ENCODE measurements at regions not wholly inside any gene's neighbourhood (a gene's known extent, or its start where the extent isn't known, plus 50 kb on each side); places are given as distances from the start of the nearest gene placed in this dataset.

GRCh38 chr2:207225773-207226172 lies 60.0 kb upstream of the KLF7 start:
- TF ChIP-seq CTCF (conservative IDR thresholded peaks at IDR 0.05), result no peak
- TF ChIP-seq ZFX (IDR thresholded peaks at IDR 0.05), result no peak

Data from C4-2B (cell line).